HG03025 (cell line): ENCODE measurements at regions not wholly inside any gene's neighbourhood (a gene's known extent, or its start where the extent isn't known, plus 50 kb on each side); places are given as distances from the start of the nearest gene placed in this dataset.
"Not testable (repeated sequence)": the region's sequence is repeated elsewhere in the genome, so short reads cannot be mapped to it uniquely, and the experiment has no call there.

Source experiments
- ATAC-seq: cut with Tn5 transposase; IDR thresholded peaks from one replicate; pipeline ENCODE4 v1.9.1; 2021; ENCODE audit warnings: mild to moderate bottlenecking, moderate library complexity; ENCODE audit not compliant: unreplicated experiment, low FRiP score

- ATAC-seq: no peak
These were observed 1096.9 kb upstream of the ALCAM start for GRCh38 chr3:104269771-104270170.

- ATAC-seq: no peak
These were observed 1093.6 kb upstream of the ALCAM start for GRCh38 chr3:104273046-104273649.

GRCh38 chr3:104275199-104275598, 1091.5 kb upstream of the ALCAM start:
- no peak for ATAC-seq

GRCh38 chr3:104279617-104280016, 1087.1 kb upstream of the ALCAM start:
- no peak for ATAC-seq

GRCh38 chr3:104281713-104282112, 1085.0 kb upstream of the ALCAM start:
- no peak for ATAC-seq

GRCh38 chr3:104286645-104287044, 1080.1 kb upstream of the ALCAM start:
- ATAC-seq: no peak

GRCh38 chr3:104291437-104291851, 1075.3 kb upstream of the ALCAM start:
- peak; percentile 67 for ATAC-seq

- peak; percentile 22 for ATAC-seq
These were observed 1074.8 kb upstream of the ALCAM start for GRCh38 chr3:104291878-104292277.

- no peak for ATAC-seq
These were observed 1069.1 kb upstream of the ALCAM start for GRCh38 chr3:104297617-104298016.

- no peak for ATAC-seq
These were observed 1068.0 kb upstream of the ALCAM start for GRCh38 chr3:104298662-104299061.

GRCh38 chr3:104316118-104316517, 1050.6 kb upstream of the ALCAM start:
- ATAC-seq: no peak

- no peak for ATAC-seq
These were observed 1043.5 kb upstream of the ALCAM start for GRCh38 chr3:104323226-104323625.

GRCh38 chr3:104347291-104347690, 1019.4 kb upstream of the ALCAM start:
- no peak for ATAC-seq

GRCh38 chr3:104349836-104350235, 1016.9 kb upstream of the ALCAM start:
- ATAC-seq: no peak

- ATAC-seq: no peak
These were observed 1012.8 kb upstream of the ALCAM start for GRCh38 chr3:104353951-104354350.

GRCh38 chr3:104359546-104359945, 1007.2 kb upstream of the ALCAM start:
- ATAC-seq: no peak

GRCh38 chr3:104360038-104360437, 1006.7 kb upstream of the ALCAM start:
- ATAC-seq: no peak

GRCh38 chr3:104361748-104362147, 1005.0 kb upstream of the ALCAM start:
- not testable (repeated sequence) for ATAC-seq

GRCh38 chr3:104362319-104362718, 1004.4 kb upstream of the ALCAM start:
- no peak for ATAC-seq

- ATAC-seq: no peak
These were observed 999.7 kb upstream of the ALCAM start for GRCh38 chr3:104367000-104367399.

GRCh38 chr3:104368760-104369159, 997.9 kb upstream of the ALCAM start:
- ATAC-seq: no peak

- ATAC-seq: no peak
These were observed 981.3 kb upstream of the ALCAM start for GRCh38 chr3:104385421-104385820.

- no peak for ATAC-seq
These were observed 978.1 kb upstream of the ALCAM start for GRCh38 chr3:104388619-104389018.
